Ascending aorta (tissue), 2 donors: ENCODE measurements at regions not wholly inside any gene's neighbourhood (a gene's known extent, or its start where the extent isn't known, plus 50 kb on each side); places are given as distances from the start of the nearest gene placed in this dataset.

ENCODE experiments used
- DNase-seq, 2 donors: peaks; one replicate each; pipeline ENCODE4 v3.0.0-alpha.2; 2019; ENCODE audit warnings: low spot score in 2 of 2
- H3K27ac ChIP-seq, 2 donors: fragments of 200-600 bp; sonication (generic); one replicate each; pipeline ENCODE4 v1.5.1; 2016 to 2017; ENCODE audit warnings: mild to moderate bottlenecking in 1 of 2
- H3K27me3 ChIP-seq: fragments of 200-600 bp; sonication (generic); one replicate; pipeline ENCODE4 v1.5.1; 2017
- H3K36me3 ChIP-seq, 2 donors: fragments of 200-600 bp; sonication (generic); one replicate each; pipeline ENCODE4 v1.5.1; 2016
- H3K4me1 ChIP-seq, 2 donors: fragments of 200-600 bp; sonication (generic); one replicate each; pipeline ENCODE4 v1.5.1; 2016 to 2017; ENCODE audit warnings: mild to moderate bottlenecking in 1 of 2
- H3K4me3 ChIP-seq, 2 donors: fragments of 200-600 bp; sonication (generic); one replicate each; pipeline ENCODE4 v1.5.1; 2016 to 2017; ENCODE audit warnings: mild to moderate bottlenecking in 1 of 2
- H3K9me3 ChIP-seq, 2 donors: fragments of 200-600 bp; sonication (generic); one replicate each; pipeline ENCODE4 v1.5.1; 2016
- CTCF ChIP-seq, 3 experiments: fragments of 200-600 bp in 2 of 3; fragments of 450-650 bp in 1 of 3; sonication (generic) in 2 of 3; IDR thresholded peaks; one replicate each; pipeline ENCODE4 v1.5.1; 2016 to 2019; ENCODE audit warnings: antibody characterized with exemption in 3 of 3, mild to moderate bottlenecking in 1 of 3, moderate library complexity in 1 of 3
- intact Hi-C: fragments of 100-400 bp; cut with DNase I; formaldehyde crosslinking; loops from one replicate; pipeline ENCODE4 v1.15.1; 2023

DNA sequence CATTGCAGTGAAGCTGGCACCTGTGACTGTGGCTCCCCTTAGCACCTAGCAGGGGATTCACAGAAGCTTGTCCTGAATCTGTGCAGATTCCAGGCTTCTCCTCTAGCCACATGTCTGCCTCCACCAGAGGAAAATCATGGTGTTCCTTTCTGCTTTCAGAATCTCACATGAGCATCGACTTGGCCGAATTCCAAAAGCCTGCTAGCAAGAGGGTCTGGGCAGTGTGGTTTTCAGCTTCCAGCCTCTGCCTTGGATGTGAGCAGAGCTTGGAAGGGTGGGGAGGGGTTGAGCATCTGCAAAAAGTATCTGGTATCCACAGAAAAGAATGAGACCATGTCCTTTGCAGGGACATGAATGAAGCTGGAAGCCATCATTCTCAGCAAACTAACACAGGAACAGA, 911.1 kb downstream of the TBC1D22A start:
- intact Hi-C loops, result no loop called here
- Histone ChIP-seq H3K4me3 (no peak overlapping the region), H3K9me3 (no peaks in the 10 kb centered on the region), H3K27me3 (no peaks in the 10 kb centered on the region), H3K4me1 (no peaks in the 10 kb centered on the region), H3K36me3 (no peaks in the 10 kb centered on the region), H3K27ac (no peak overlapping the region)
- no peak for TF ChIP-seq CTCF (IDR thresholded peaks at IDR 0.05)
- no peak for DNase-seq

DNA sequence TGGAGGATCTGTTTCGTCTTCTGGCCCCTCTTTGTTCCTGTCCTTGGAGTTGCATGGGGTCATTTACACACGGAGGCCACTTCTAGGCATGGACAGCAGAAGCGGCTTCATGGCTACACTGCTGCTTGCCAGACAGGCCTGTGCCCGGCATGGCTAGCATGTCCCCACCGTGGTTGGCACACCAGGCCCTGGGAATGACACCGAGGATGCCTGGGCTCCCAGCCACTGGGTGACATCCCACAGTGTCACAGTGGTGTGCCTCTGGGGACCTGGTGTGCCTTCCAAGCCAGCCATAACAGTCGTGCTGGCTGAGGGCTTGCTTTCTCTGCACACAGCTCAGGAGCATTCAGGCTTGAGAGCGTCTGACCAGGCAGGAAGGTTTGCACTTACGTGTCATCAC, 910.1 kb downstream of the TBC1D22A start:
- Histone ChIP-seq H3K4me1 (no peaks in the 10 kb centered on the region), H3K4me3 (no peak overlapping the region), H3K9me3 (no peaks in the 10 kb centered on the region), H3K36me3 (no peaks in the 10 kb centered on the region), H3K27ac (no peak overlapping the region), H3K27me3 (no peaks in the 10 kb centered on the region)
- DNase-seq, result no peak
- intact Hi-C loops, result no loop called here
- TF ChIP-seq CTCF (IDR thresholded peaks at IDR 0.05), result no peak

- no peak for TF ChIP-seq CTCF (IDR thresholded peaks at IDR 0.05)
- no peaks in the 10 kb centered on the region for H3K36me3 ChIP-seq
- intact Hi-C loops, result no loop called here
- no peaks in the 10 kb centered on the region for H3K4me1 ChIP-seq
- no peak overlapping the region for H3K4me3 ChIP-seq
- H3K27me3 ChIP-seq, result no peaks in the 10 kb centered on the region
- no peak for DNase-seq
- no peaks in the 10 kb centered on the region for H3K9me3 ChIP-seq
- H3K27ac ChIP-seq, result no peak overlapping the region
These were observed 902.7 kb downstream of the TBC1D22A start for GRCh38 chr22:47665151-47665550.

- no peak for TF ChIP-seq CTCF (IDR thresholded peaks at IDR 0.05)
- Histone ChIP-seq H3K4me3 (no peak overlapping the region), H3K36me3 (no peaks in the 10 kb centered on the region), H3K9me3 (no peaks in the 10 kb centered on the region), H3K27ac (no peak overlapping the region), H3K27me3 (no peaks in the 10 kb centered on the region), H3K4me1 (no peaks in the 10 kb centered on the region)
- no peak for DNase-seq
- intact Hi-C loops, result no loop called here
These were observed 901.5 kb downstream of the TBC1D22A start for GRCh38 chr22:47663615-47664605.

- Histone ChIP-seq H3K36me3 (no peaks in the 10 kb centered on the region), H3K27me3 (no peaks in the 10 kb centered on the region), H3K9me3 (no peaks in the 10 kb centered on the region), H3K4me1 (no peaks in the 10 kb centered on the region), H3K4me3 (no peak overlapping the region), H3K27ac (no peak overlapping the region)
- DNase-seq, result no peak
- intact Hi-C loops, result no loop called here
- TF ChIP-seq CTCF (IDR thresholded peaks at IDR 0.05), result no peak
These were observed 897.2 kb downstream of the TBC1D22A start for GRCh38 chr22:47659467-47660223.
